NCI-H748 treated with DMSO at 0.1 percent for 48 hours (cell line): ENCODE measurements at regions not wholly inside any gene's neighbourhood (a gene's known extent, or its start where the extent isn't known, plus 50 kb on each side); places are given as distances from the start of the nearest gene placed in this dataset.
A peak's percentile ranks its signal among the peaks of the same experiment; 100 is the strongest.

ENCODE experiments used
- DNase-seq: peaks from one replicate; lab custom pipeline; 2025; lab: John Stamatoyannopoulos, UW

DNA sequence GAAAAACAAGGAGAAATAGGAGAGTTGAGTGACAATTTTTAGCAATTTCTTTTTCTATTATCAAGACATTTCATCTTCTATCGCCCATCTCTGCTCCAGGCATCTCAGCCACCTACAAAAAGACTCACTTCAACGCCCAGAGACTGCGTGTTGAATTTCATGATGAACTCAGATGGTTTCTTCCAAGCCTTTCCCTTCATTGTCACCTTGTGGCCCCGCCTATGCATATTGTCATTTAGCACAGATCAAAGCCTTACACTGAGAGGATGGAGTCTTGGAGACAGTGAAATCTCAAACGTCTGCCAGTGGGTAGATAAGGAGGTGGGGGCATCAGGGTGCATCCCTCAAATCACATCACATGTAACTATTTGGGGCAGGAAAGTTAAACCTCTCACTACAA lies 319.4 kb downstream of the SIPA1L2 start:
- no peak for DNase-seq

DNA sequence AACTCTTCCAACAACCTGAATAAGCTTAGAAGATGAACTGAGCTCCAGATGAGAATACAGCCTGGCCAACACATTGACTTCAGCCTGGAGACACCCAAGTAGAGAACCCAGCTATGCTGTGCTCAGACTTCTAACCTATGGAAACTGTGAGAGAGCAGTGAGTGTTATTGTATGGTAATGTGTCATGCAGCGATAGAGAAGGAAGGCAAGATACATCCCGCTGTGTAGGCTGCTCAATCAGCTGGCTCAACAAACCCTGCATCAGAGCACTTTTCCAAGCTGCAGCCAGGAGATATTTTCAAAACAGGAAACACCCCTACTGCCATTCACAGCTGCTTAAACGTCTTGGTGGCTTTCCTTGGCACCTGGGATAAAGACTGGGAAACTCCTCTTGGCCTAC lies 321.3 kb downstream of the SIPA1L2 start:
- no peak for DNase-seq

DNA sequence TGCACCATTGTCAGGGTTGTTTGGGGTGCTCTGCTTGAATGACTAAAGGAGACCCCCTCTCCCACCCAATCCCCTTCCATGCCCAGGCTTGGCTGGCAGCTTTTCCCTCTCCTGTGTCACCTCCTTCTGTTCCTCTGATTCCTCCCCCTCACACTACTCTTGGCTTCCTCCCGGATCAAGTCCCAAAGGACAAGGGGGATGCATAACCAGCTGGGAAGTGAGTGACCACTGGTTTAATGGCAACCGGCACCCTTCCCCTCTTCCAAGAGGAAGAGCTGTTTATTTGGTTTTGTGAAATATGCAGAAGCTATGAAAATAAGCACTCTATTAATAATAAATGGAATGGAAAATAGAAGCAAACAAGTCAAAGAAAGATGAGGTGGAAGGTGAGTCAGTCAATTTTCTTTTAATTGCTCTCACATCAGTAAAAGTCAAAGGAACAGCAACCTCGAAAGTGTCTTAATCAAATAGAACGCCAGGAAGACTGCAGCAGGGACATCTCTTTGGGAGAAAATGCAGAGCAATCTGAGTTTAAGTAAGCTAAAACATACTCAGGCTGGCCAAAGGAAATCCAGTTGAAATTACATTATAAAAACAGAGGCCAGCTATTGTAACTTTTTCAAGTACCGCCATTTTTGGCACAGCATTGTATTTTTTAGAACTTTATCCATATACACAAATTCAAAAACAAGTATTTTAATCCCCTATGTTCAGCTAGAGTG lies 322.5 kb downstream of the SIPA1L2 start:
- no peak for DNase-seq

- no peak for DNase-seq
Observed at GRCh38 chr1:232306269-232306961, 323.5 kb downstream of the SIPA1L2 start.

GRCh38 chr1:232305050-232305449 lies 324.9 kb downstream of the SIPA1L2 start:
- DNase-seq = peak; percentile 6

DNA sequence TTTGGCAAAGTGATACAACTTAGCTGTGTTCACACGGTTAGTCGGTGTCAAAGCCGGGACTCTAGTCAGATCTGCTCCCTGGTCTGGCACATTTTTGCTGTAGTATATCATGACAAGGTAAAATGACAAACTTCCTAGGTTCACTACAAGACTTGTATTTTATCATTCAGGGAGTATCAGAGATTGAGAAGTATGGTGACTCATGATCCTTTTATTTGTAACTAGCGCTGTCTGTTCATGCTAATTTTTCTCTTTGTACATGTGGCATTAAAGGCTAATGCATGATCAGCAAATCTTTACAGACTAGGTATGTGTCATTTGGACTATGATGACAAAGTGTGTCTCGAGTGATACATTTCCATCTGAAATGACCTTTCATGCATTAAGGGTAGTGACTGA lies 326.7 kb downstream of the SIPA1L2 start:
- DNase-seq = no peak

DNA sequence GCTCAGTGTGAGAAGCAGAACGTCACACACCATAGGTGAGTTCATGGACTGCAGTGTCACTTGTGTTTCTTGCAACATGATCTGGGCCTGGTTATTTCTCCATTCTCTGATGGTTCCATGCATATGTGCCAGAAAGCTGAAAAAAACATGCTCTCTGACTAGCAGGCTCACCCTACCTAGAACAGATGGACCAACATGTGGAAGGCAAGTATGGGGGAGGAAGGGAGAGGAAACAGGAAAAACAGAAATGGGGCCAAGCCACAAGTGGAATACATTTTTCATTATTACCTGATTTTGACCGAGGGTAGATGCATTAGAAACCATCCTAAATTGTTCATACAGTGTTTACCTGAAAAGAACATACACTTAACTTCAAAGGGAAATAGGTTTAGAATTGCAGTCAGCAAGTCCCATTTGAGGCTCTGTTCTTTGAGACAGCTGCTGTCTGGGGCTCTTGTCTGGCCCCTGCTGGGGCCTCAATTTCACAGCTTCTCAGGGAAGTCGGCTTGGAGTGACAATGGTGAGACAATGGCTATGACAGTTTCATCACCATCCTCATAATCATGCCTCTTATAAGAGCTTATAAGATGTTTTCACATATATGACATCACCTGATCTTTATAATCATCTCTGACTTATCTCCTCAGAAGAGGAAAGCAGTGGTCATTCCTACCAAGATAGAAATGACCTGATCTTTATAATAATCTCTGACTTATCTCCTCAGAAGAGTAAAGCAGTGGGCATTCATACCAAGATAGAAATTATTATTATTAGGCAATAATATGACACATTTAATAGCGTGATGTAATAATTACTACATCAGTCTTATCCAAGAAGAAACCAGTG lies 327.3 kb downstream of the SIPA1L2 start:
- no peak for DNase-seq

- no peak for DNase-seq
Observed at GRCh38 chr1:232301246-232301645, 328.7 kb downstream of the SIPA1L2 start.

GRCh38 chr1:232300466-232300865 lies 329.5 kb downstream of the SIPA1L2 start:
- DNase-seq = no peak

DNA sequence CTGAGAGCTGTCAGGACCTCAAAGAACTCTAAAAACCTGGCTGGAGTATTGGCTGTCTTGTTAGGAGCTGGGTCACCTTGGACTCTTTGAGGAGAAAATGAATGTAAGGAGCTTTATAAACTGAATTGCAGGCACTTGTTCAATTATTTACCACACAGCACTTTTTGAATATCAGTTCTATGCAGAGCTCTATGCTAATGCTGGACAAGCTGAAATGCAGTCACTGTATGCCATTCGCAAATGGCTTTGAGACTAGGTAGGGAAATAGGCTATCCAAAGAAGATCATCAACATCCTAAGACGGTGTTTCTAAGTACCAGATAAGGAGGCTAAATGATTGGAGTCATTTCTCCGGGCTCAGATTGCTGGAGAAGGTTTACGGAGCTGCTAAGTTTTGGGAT lies 333.5 kb downstream of the SIPA1L2 start:
- no peak for DNase-seq

GRCh38 chr1:232293361-232293760 lies 336.6 kb downstream of the SIPA1L2 start:
- no peak for DNase-seq

- DNase-seq = peak; percentile 90
Observed at GRCh38 chr1:232292818-232293217, 337.1 kb downstream of the SIPA1L2 start.

DNA sequence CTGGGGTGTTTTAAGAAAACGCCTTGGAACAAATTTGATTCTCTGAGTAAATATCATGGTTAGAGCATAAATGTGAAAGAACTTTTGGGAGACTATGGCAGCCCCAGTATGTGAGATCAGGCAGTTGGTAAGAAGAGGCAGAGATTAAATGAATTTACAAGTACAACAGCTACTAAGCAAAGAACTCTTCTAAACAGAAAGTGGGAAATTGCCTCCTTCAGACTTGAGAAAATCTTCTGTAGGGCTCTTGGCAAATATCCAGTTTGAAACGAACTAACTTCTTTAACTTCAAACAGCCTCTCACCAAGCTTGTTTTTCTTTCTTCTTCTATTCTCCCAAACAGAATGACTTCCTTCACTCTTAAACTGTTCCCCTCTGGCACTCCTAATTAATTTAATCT lies 337.7 kb downstream of the SIPA1L2 start:
- DNase-seq = no peak

DNA sequence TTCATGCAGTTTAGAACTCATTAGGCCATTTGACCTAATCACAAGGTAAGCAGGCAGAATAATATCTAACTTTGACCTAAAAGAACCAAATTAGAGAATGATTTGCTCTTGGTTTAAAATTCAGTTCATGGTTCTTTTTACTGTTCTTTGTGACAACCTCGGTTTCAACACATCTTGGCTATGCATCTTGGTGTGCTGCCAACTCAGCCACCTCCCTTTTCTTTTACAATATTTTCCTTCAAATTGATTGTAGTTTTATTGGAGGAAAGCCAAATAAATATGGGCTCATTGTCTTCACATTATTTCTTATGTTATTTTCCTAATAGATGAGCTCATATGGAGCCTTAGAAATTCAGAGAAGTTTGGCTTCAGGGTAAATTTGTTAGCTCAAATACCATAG lies 338.3 kb downstream of the SIPA1L2 start:
- DNase-seq = no peak

GRCh38 chr1:232291261-232291660 lies 338.7 kb downstream of the SIPA1L2 start:
- DNase-seq = no peak

- DNase-seq = no peak
Observed at GRCh38 chr1:232290570-232290969, 339.4 kb downstream of the SIPA1L2 start.

DNA sequence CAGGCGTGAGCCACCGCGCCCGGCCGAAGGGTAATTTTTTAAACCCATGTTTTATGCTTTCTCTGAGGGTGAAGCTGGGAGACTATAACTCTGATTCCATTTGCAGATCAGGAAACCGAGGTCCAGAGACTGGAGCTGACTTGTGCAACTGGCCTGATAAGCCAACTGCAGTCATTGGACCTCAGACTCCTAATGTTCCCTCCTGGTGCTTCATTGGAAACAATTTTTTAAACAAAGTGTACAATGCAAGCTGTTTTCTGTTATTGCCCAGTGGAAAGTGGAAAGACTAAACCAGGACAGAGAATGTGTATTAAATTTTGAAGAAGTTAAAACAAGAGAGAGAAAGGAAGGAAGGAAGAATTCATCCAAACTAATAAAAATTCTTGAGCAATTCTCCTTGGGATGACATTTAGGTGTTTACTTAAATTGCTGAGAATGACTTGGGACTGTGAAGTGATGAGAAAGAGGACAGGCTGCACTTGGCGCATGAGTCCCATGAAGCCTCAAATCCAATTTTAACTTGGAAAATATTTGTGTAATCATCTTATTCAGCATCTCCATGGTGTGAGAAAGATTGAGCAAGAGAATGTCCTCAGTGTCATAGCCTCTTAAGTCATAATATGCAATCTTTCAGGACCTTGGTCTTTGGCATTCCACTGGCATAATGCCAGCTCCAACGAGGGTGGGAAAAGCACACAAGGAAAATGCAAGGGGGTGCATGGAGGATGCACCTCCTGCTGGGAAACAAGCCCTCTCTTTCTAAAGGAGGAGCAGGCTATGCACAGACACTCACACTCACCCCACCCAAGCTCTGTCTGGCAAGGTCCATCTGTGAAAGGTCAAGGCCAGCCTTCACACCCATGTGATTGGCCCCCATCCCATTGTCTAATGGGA lies 342.0 kb downstream of the SIPA1L2 start:
- no peak for DNase-seq

- DNase-seq = no peak
Observed at GRCh38 chr1:232285138-232285537, 344.8 kb downstream of the SIPA1L2 start.

DNA sequence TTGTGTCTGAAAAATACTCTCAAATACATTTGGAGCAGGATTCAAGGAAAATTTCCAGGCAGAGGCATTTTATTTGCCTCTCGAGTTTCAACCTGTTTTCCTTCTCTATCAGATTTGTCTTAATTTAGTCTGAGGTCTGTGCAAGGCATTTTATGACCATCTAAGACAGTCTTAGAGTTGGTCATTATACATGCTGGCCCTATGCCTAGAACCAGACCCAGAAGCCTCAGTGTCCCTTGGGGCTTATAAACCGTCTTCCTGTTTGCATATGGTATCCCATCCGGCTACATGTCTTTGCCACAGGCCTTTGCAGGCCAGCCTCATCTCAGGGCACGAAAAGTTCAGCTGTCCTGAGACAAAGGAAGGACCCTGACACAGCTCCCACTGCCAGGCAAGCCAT lies 346.1 kb downstream of the SIPA1L2 start:
- DNase-seq = no peak

DNA sequence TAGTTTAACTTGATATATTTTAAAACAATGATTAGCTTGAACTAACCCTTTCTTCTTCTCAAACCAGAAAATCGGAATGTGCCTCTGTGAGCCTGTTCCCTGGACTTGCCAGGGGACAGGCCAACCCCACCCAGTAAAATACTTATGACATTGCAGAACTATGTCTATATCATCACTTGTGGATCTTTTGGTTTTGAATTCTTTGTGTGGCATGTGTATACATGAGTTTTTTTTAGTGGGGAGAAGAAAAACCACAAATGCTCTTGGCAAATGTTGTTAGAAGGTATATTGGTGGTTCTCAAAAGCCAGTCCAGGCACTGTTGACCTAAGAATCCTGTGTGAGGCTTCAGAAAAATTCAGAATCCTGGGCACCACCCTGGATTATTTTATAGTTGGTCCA lies 347.4 kb downstream of the SIPA1L2 start:
- DNase-seq = no peak

GRCh38 chr1:232280910-232281309 lies 349.0 kb downstream of the SIPA1L2 start:
- no peak for DNase-seq

DNA sequence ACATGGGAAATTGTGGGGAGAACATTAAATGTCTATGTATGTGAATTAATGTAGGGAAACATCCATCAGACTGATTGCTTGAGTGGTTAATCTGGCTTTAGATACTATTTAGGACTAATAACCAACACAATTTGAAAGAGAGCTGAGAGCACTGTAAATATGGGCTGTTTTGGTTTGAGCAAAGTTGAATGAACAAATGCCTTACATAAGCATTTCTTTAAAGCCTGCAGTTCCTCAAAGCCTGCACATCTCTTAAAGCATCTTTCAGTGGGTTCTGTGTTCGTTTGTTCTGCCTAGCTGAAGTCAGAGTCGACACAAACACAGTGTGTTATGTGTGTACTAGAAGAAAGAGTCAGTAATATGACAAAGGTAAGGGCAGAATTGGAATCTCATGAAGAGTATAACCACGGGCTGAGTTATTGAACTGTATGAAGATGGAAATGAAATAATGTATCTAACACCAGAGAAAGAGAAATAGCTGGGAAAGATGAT lies 350.0 kb downstream of the SIPA1L2 start:
- DNase-seq = no peak
